ENCODE measurements at regions not wholly inside any gene's neighbourhood (a gene's known extent, or its start where the extent isn't known, plus 50 kb on each side); places are given as distances from the start of the nearest gene placed in this dataset.

GRCh38 chr2:8202132-8202531 is 479.7 kb upstream of the ID2 start:
- no peak for TF ChIP-seq CTCF (IDR thresholded peaks at IDR 0.05; ENCODE audit: low read depth, low read length, poor library complexity, severe bottlenecking)
- TF ChIP-seq EZH2phosphoT487 (IDR thresholded peaks at IDR 0.05; ENCODE audit: borderline replicate concordance, low read length): no peak

All from DOHH2 (cell line).